Neural cell (in vitro differentiated cells): ENCODE measurements at regions not wholly inside any gene's neighbourhood (a gene's known extent, or its start where the extent isn't known, plus 50 kb on each side); places are given as distances from the start of the nearest gene placed in this dataset.

Source experiments
- H2AFZ ChIP-seq: fragments of 200-600, 300-800 bp; sonication (generic), shearing (Covaris generic); 2 replicates; pipeline ENCODE4 v1.6.0; 2014; ENCODE audit warnings: low read depth, mild to moderate bottlenecking, antibody characterized with exemption, low read length, moderate library complexity
- H3F3A ChIP-seq: fragments of 200-600 bp; shearing (Covaris generic); 2 replicates; pipeline ENCODE4 v1.6.1; 2016; ENCODE audit warnings: mild to moderate bottlenecking, moderate library complexity, mixed read lengths, antibody characterized with exemption, low read length; ENCODE audit not compliant: insufficient read depth, poor library complexity, severe bottlenecking
- H3K27ac ChIP-seq: fragments of 200-600, 300-800 bp; sonication (generic), shearing (Covaris generic); 2 replicates; pipeline ENCODE4 v1.5.1; 2014; ENCODE audit warnings: mild to moderate bottlenecking, low read length, moderate library complexity
- H3K27me3 ChIP-seq: fragments of 300-800, 200-600 bp; sonication (generic), shearing (Covaris generic); 2 replicates; pipeline ENCODE4 v1.6.0; 2014; ENCODE audit warnings: mild to moderate bottlenecking, low read depth, low read length, moderate library complexity; ENCODE audit not compliant: insufficient read depth
- H3K36me3 ChIP-seq: fragments of 300-800, 200-600 bp; sonication (generic), shearing (Covaris generic); 2 replicates; pipeline ENCODE4 v1.5.1; 2014; ENCODE audit warnings: mild to moderate bottlenecking, antibody characterized with exemption, low read length, moderate library complexity; ENCODE audit not compliant: insufficient read depth
- H3K4me2 ChIP-seq: fragments of 300-800, 200-600 bp; sonication (generic), shearing (Covaris generic); 2 replicates; pipeline ENCODE4 v1.6.0; 2014; ENCODE audit warnings: mild to moderate bottlenecking, low read length
- H3K4me3 ChIP-seq: fragments of 300-800, 200-600 bp; sonication (generic), shearing (Covaris generic); 2 replicates; pipeline ENCODE4 v1.5.1; 2014; ENCODE audit warnings: mild to moderate bottlenecking, low read length, moderate library complexity
- H3K79me2 ChIP-seq: fragments of 200-600 bp; shearing (Covaris generic); replicated peaks from 2 replicates; pipeline ENCODE4 v1.6.0; 2014; ENCODE audit warnings: mild to moderate bottlenecking, low read length, moderate library complexity; ENCODE audit not compliant: insufficient read depth
- H3K9ac ChIP-seq: fragments of 300-800, 200-600 bp; sonication (generic), shearing (Covaris generic); 2 replicates; pipeline ENCODE4 v1.6.1; 2016; ENCODE audit warnings: mild to moderate bottlenecking, low read length, mixed read lengths
- H3K9me2 ChIP-seq: fragments of 200-600 bp; shearing (Covaris generic); 2 replicates; pipeline ENCODE4 v1.6.1; 2016; ENCODE audit warnings: mild to moderate bottlenecking, low read length, mixed read lengths; ENCODE audit not compliant: insufficient read depth
- H3K9me3 ChIP-seq: fragments of 200-600, 300-800 bp; sonication (generic), shearing (Covaris generic); 2 replicates; pipeline ENCODE4 v1.6.1; 2016; ENCODE audit warnings: mild to moderate bottlenecking, mixed run types, low read length, moderate library complexity, mixed read lengths
- H4K20me1 ChIP-seq: fragments of 200-600 bp; shearing (Covaris generic); 2 replicates; pipeline ENCODE4 v1.6.1; 2016; ENCODE audit warnings: mild to moderate bottlenecking, mixed run types; ENCODE audit not compliant: insufficient read depth
- EP300 ChIP-seq: fragments of 450-650 bp; conservative IDR thresholded peaks from 2 replicates; pipeline ENCODE4 v1.6.1; 2014; ENCODE audit warnings: antibody characterized with exemption, mild to moderate bottlenecking, moderate library complexity; ENCODE audit not compliant: poor library complexity, severe bottlenecking
- EZH2 ChIP-seq: fragments of 200-600, 300-800 bp; shearing (Covaris generic), sonication (generic); IDR thresholded peaks from 2 replicates; pipeline ENCODE4 v1.6.1; 2014; ENCODE audit warnings: antibody characterized with exemption, low read length, borderline replicate concordance, mild to moderate bottlenecking; ENCODE audit not compliant: insufficient read depth, poor library complexity, severe bottlenecking
- MXI1 ChIP-seq: fragments of 450-650 bp; conservative IDR thresholded peaks from 2 replicates; pipeline ENCODE4 v1.6.1; 2014; ENCODE audit warnings: antibody characterized with exemption, mild to moderate bottlenecking; ENCODE audit not compliant: poor library complexity, severe bottlenecking
- POLR2AphosphoS5 ChIP-seq: IDR thresholded peaks from 2 replicates; pipeline ENCODE4 v1.6.1; 2012
- RAD21 ChIP-seq: fragments of 450-650 bp; conservative IDR thresholded peaks from 2 replicates; pipeline ENCODE4 v1.6.1; 2014; ENCODE audit warnings: antibody characterized with exemption, mild to moderate bottlenecking, moderate library complexity
- REST ChIP-seq: IDR thresholded peaks from 2 replicates; pipeline ENCODE4 v1.6.1; 2012; ENCODE audit warnings: borderline replicate concordance
- SMC3 ChIP-seq: fragments of 450-650 bp; conservative IDR thresholded peaks from 2 replicates; pipeline ENCODE4 v1.6.1; 2014; ENCODE audit warnings: antibody characterized with exemption, mild to moderate bottlenecking, moderate library complexity; ENCODE audit not compliant: poor library complexity
- TAF1 ChIP-seq: IDR thresholded peaks from 2 replicates; pipeline ENCODE4 v1.6.1; 2012; ENCODE audit warnings: low read depth
- TF ChIP-seq, protein P1 (sequence below): fragments of 450-650 bp; IDR thresholded peaks from 2 replicates; pipeline ENCODE4 v1.5.1; 2014; ENCODE audit warnings: antibody characterized with exemption, mild to moderate bottlenecking, moderate library complexity; ENCODE audit not compliant: poor library complexity, severe bottlenecking

DNA sequence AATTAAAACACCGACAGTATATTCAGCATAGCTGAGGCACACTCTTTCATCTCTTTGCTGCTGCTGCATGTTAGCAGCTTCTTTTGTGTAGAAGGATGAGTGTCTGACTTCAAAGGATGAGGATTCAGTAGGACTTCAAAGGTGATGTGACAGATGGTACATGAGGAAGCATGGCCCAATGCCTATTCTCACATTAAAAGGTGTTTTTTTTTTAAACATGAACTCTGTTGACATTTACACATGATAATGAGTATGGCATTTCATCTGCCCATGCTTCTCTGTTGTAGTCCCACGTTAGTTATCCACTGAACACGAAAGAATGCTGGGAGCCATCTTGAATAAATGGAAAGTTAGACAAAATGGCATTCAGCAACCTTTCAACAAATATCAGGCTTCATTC is 1950.8 kb upstream of the PIK3C3 start:
- Histone ChIP-seq H3K9me3 (no peaks in the 10 kb centered on the region), H3K9ac (no peak overlapping the region)

GRCh38 chr18:39998317-39998716 is 1956.7 kb upstream of the PIK3C3 start:
- Histone ChIP-seq H3K9me3 (no peaks in the 10 kb centered on the region), H3K36me3 (no peaks in the 10 kb centered on the region), H4K20me1 (no peaks in the 10 kb centered on the region), H3K4me3 (no peak overlapping the region), H3K4me2 (no peak overlapping the region), H3K9me2 (no peaks in the 10 kb centered on the region), H3K27me3 (no peaks in the 10 kb centered on the region), H3K79me2 (no peaks in the 10 kb centered on the region), H3K9ac (no peak overlapping the region), H3K27ac (no peak overlapping the region), H3F3A (no peaks in the 10 kb centered on the region), H2AFZ (no peak overlapping the region)
- TF ChIP-seq, protein P1, sequence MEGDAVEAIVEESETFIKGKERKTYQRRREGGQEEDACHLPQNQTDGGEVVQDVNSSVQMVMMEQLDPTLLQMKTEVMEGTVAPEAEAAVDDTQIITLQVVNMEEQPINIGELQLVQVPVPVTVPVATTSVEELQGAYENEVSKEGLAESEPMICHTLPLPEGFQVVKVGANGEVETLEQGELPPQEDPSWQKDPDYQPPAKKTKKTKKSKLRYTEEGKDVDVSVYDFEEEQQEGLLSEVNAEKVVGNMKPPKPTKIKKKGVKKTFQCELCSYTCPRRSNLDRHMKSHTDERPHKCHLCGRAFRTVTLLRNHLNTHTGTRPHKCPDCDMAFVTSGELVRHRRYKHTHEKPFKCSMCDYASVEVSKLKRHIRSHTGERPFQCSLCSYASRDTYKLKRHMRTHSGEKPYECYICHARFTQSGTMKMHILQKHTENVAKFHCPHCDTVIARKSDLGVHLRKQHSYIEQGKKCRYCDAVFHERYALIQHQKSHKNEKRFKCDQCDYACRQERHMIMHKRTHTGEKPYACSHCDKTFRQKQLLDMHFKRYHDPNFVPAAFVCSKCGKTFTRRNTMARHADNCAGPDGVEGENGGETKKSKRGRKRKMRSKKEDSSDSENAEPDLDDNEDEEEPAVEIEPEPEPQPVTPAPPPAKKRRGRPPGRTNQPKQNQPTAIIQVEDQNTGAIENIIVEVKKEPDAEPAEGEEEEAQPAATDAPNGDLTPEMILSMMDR: no peak
- TF ChIP-seq POLR2AphosphoS5 (no peak), TAF1 (no peak), EZH2 (no peak), MXI1 (no peak), RAD21 (no peak), REST (no peak), EP300 (no peak), SMC3 (no peak)

More for the DNA sequence above, 1950.8 kb upstream of the PIK3C3 start:
- Histone ChIP-seq H3K4me2 (no peak overlapping the region), H2AFZ (no peak overlapping the region), H3K27me3 (no peaks in the 10 kb centered on the region), H3K4me3 (no peak overlapping the region), H3K36me3 (no peaks in the 10 kb centered on the region), H3F3A (no peaks in the 10 kb centered on the region), H3K27ac (no peak overlapping the region), H3K9me2 (no peaks in the 10 kb centered on the region), H3K79me2 (no peaks in the 10 kb centered on the region), H4K20me1 (no peaks in the 10 kb centered on the region)
- TF ChIP-seq RAD21 (no peak), MXI1 (no peak), POLR2AphosphoS5 (no peak), EZH2 (no peak), EP300 (no peak)

- H3K9me3 ChIP-seq: no peaks in the 10 kb centered on the region
- no peaks in the 10 kb centered on the region for H3K36me3 ChIP-seq
- H3K9ac ChIP-seq: no peak overlapping the region
- no peaks in the 10 kb centered on the region for H3K79me2 ChIP-seq
- no peaks in the 10 kb centered on the region for H4K20me1 ChIP-seq
- H3K4me3 ChIP-seq: no peak overlapping the region
- no peaks in the 10 kb centered on the region for H3K27me3 ChIP-seq
- H3K9me2 ChIP-seq: no peaks in the 10 kb centered on the region
- H3K27ac ChIP-seq: no peak overlapping the region
- no peaks in the 10 kb centered on the region for H3F3A ChIP-seq
- H3K4me2 ChIP-seq: no peak overlapping the region
- TF ChIP-seq MXI1 (no peak), RAD21 (no peak)
- H2AFZ ChIP-seq: no peak overlapping the region
Measured at GRCh38 chr18:39994498-39994897, 1960.5 kb upstream of the PIK3C3 start.
